ENCODE measurements at regions not wholly inside any gene's neighbourhood (a gene's known extent, or its start where the extent isn't known, plus 50 kb on each side); places are given as distances from the start of the nearest gene placed in this dataset.
"Not testable (repeated sequence)": the region's sequence is repeated elsewhere in the genome, so short reads cannot be mapped to it uniquely, and the experiment has no call there.

DNA sequence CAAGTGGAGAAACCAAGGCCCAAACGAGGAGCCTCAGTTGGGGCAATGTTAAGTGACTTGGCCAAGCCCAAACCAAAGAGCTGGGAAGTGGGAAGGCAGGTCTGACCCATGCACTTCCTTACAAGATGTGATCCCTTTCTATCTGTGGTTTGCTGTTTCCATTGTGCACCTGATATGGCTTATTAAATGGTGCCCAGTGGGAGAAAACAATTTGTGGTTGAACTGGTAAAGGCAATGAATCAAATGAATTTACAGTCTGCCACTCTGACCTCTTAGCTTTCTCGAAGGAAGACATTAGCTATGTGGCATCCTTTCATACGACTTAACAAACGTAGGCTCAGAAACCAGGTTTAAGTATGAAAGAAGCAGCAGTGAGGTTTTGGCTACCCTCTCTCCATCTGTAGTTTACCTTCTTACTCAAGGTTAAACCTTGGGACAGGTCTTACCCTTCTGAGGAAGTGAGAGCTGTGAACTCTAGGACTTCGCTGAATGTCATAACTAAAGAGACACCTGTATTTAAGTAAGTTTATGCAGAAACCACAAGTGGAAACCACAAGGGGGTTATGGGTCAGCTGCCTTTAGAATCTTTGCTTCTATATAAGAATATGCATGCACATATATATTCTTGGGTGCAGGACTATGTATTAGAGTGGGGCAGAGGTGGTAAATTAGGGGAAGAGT lies 100.5 kb upstream of the SPATA31D4 start:
- DNase-seq (ENCODE audit: insufficient read length, low spot score): no peak
- no peak for FAIRE-seq
- TF ChIP-seq, protein P1, sequence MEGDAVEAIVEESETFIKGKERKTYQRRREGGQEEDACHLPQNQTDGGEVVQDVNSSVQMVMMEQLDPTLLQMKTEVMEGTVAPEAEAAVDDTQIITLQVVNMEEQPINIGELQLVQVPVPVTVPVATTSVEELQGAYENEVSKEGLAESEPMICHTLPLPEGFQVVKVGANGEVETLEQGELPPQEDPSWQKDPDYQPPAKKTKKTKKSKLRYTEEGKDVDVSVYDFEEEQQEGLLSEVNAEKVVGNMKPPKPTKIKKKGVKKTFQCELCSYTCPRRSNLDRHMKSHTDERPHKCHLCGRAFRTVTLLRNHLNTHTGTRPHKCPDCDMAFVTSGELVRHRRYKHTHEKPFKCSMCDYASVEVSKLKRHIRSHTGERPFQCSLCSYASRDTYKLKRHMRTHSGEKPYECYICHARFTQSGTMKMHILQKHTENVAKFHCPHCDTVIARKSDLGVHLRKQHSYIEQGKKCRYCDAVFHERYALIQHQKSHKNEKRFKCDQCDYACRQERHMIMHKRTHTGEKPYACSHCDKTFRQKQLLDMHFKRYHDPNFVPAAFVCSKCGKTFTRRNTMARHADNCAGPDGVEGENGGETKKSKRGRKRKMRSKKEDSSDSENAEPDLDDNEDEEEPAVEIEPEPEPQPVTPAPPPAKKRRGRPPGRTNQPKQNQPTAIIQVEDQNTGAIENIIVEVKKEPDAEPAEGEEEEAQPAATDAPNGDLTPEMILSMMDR (IDR thresholded peaks at IDR 0.05; ENCODE audit: insufficient read depth, missing control alignments): no peak

DNA sequence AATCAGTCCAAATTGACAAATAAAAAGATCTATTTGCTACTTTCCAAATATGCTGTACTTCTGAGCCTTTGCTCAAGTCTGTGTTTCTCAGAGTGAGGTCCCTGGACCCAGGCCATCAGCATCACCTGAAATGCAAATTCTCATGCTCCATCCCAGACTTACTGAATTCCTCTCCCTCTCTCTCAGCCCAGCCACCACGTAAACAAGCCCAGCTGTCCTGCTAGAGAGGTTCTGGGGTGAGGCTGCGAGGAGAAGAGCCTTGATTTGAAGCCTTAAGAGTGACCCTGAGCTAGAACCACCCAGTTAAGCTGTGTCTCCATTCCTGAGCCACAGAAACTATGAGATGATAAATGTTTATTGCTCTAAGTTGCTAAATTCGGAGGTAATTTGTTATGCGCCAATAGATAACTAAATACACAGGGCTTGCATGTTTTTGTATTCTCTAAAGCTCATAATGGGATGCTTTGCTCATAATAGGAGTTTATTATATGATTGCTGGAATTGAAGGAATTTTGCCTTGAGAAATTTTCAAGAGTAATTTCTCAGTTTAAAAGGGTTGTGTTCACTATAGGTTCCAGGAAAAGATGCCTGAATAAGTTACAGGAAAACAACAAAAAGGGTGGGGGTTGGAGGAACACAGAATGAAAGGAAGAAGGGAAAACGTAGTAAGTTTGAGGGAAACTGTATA lies 98.9 kb upstream of the SPATA31D4 start:
- TF ChIP-seq, protein P1 (IDR thresholded peaks at IDR 0.05; ENCODE audit: insufficient read depth, missing control alignments): no peak
- no peak for FAIRE-seq

DNA sequence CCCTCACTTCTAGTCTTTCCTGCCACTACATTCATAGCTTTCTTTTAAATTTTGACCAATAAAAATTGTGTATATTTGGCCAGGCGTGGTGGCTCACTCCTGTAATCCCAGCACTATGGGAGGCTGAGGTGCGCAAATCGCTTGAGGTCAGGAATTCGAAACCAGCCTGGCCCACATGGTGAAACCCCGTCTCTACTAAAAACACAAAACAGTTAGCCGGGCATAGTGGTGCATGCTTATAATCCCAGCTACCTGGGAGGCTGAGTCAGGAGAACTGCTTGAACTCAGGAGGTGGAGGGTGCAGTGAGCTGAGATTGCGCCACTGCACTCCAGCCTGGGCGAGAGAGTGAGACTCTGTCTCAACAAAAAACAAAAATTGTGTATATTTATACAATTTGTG lies 97.8 kb upstream of the SPATA31D4 start:
- FAIRE-seq; DNase-seq (ENCODE audit: insufficient read length, low spot score): not testable (repeated sequence)

More for the DNA sequence above, 98.9 kb upstream of the SPATA31D4 start:
- DNase-seq (ENCODE audit: insufficient read length, low spot score): no peak

DNA sequence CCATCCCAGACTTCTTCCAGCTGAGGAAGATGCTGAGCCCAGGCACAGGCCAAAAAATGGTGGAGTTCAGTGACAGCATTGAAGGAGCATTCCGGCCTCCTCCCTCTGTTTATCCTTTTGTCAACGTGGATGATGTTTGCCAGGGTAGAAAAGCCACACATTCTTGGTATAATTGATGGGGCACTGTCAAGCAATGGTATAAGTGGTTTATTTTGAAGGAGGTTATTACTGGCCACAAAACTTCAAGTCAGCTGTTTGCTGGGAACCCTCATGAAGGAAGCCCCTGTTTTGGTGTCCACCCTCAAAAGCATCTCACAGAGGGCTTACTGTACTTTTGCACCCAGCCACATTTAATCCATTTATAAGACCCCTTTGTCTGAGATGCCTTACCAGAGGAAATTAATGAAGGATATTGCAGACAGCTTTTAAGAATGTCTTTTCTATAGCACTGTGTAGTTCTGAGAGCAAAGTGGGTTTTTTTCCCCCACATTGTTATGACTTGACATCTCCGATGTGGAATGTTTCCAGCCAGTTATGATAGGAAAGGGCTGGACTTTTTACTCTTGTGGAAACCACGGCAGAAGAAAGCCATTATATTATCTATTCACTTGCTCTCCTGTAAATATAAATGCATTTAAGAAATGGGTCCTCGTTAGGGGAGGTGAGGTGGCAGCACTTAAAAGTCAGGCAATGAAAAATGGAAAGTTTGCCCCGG lies 95.5 kb upstream of the SPATA31D4 start:
- DNase-seq (ENCODE audit: insufficient read length, low spot score) (no peak), FAIRE-seq (no peak)
- TF ChIP-seq, protein P1 (IDR thresholded peaks at IDR 0.05; ENCODE audit: insufficient read depth, missing control alignments): no peak

DNA sequence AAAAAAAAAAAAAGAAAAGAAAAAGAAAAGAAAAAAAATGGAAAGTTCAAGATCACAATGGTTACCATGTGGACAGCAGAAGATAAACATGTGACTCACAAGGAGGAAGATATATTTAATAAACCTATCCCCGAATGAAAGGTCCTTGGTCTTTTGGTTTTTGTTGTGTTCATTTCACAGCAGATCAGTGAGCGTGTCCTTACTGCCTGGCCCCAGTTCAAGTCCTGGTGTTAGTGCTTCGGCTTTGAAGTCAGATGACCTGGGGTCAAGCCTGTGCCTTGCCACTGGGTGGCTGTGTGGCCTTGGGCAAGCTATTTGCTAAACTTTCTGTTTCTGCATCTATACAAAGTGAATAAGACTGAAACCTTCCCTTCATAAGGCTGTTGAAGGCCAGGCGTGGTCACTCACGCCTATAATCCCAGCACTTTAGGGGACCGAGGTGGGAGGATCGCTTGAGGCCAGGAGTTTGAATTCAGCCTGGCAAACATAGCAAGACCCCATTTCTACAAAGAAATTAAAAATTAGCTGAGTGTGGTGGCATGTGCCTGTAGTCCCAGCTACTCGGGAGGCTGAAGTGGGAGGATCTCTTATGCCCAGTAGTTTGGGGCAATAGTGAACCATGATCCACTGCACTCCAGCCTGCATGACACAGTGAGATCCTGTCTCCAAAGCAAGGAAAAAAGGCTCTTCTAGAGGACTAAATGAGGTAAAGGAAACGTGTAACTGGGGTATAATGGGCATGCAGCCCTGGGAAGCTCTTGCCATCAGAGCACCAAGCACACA lies 94.5 kb upstream of the SPATA31D4 start:
- no peak for DNase-seq (ENCODE audit: insufficient read length, low spot score)
- FAIRE-seq: no peak
- TF ChIP-seq, protein P1 (IDR thresholded peaks at IDR 0.05; ENCODE audit: insufficient read depth, missing control alignments): no peak

DNA sequence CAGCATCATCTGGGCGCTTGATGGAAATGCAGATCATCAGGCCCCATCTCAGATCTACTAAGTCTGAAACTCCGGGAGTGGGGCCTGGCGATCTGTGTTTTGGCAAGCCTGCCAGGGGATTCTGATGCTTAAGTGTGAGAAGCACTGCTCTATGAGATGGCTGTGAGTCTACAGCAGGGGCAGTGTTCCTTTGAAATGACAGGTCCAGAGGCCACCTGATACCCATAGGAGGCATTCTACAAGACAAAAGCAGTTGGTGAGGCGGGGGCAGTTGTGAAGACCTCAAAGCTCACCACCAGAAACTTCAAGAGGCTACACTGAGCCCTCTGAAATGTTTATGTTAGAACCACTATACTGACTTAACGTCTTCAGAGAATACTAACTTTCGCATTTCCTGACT lies 86.9 kb upstream of the SPATA31D4 start:
- DNase-seq (ENCODE audit: insufficient read length, low spot score) (no peak), FAIRE-seq (no peak)
- TF ChIP-seq, protein P1 (IDR thresholded peaks at IDR 0.05; ENCODE audit: insufficient read depth, missing control alignments): no peak

DNA sequence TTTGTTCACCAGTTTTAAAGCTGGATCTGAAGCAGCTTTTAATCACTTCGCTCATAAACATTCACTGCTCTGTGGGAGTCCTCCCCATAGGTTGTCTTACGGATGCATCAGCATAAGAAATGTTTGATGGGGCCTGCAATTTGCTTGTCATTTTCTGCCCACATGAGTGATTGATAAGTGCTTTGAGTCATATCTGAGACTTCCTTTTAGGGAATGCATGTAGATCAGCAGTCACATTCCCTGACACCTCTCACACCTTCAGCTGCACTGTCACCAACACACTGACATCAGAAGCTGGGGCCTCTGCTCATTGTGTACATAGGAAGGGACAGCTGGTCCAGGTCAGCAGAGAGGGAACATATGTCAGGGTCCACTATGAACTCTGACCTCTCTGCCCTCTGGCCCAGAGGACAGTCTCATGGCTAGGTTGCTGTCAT lies 84.1 kb upstream of the SPATA31D4 start:
- DNase-seq (ENCODE audit: insufficient read length, low spot score) (no peak), FAIRE-seq (no peak)
- TF ChIP-seq, protein P1 (IDR thresholded peaks at IDR 0.05; ENCODE audit: insufficient read depth, missing control alignments): no peak

All from D721Med (cell line).